Midbrain (tissue), 1 donor: ENCODE measurements at regions not wholly inside any gene's neighbourhood (a gene's known extent, or its start where the extent isn't known, plus 50 kb on each side); places are given as distances from the start of the nearest gene placed in this dataset.

Experiments used
- DNase-seq: peaks from one replicate; lab custom pipeline; 2025; lab: John Stamatoyannopoulos, UW

GRCh38 chr18:29549759-29550158, 1372.8 kb upstream of the CDH2 start:
- no peak for DNase-seq

GRCh38 chr18:29547626-29548025, 1370.7 kb upstream of the CDH2 start:
- no peak for DNase-seq

- DNase-seq, result no peak
These were observed 1363.6 kb upstream of the CDH2 start for GRCh38 chr18:29540548-29540947.

- no peak for DNase-seq
These were observed 1354.8 kb upstream of the CDH2 start for GRCh38 chr18:29531746-29532145.

DNA sequence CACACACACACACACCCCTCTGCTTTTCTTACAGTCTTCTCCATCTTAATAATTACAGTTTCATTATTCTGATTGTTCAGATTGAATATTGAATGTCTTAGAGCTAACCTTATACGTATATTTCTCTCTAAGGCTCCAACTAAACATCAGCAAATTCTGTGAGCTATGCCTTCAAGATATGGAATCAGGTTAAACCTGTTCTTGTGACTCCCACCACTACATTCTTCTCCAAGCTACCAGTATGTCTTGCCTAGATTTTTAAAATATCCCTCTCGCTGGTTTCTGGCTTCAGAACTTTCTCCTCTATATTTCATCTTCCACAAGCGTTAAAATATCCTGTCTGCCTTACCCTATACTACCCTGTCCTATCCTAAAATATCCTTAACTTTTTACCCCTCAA, 1346.4 kb upstream of the CDH2 start:
- no peak for DNase-seq

- DNase-seq, result no peak
These were observed 1335.8 kb upstream of the CDH2 start for GRCh38 chr18:29512761-29513160.

GRCh38 chr18:29512203-29512602, 1335.3 kb upstream of the CDH2 start:
- no peak for DNase-seq

- DNase-seq, result no peak
These were observed 1325.0 kb upstream of the CDH2 start for GRCh38 chr18:29501952-29502351.

GRCh38 chr18:29496152-29496680, 1319.3 kb upstream of the CDH2 start:
- no peak for DNase-seq

DNA sequence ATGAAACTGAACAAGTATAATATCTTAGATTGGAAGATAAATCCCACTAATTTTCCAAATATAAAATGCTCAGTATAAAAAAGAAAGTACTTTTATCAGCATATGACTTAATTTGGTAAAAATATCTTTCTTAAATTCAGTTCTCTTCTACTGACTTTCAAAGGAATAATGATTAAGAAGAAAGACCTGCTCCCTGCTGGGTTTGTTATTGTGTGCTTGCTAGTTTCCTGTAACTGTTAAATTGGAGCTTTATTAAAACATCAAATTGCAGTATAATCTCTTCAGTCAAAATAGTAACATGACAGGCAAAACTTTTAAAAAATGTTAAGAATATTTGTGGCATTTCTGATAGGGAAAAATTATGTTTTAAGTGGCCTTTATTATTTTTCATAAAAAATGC, 1317.4 kb upstream of the CDH2 start:
- DNase-seq, result no peak

GRCh38 chr18:29491907-29492306, 1315.0 kb upstream of the CDH2 start:
- DNase-seq, result no peak

DNA sequence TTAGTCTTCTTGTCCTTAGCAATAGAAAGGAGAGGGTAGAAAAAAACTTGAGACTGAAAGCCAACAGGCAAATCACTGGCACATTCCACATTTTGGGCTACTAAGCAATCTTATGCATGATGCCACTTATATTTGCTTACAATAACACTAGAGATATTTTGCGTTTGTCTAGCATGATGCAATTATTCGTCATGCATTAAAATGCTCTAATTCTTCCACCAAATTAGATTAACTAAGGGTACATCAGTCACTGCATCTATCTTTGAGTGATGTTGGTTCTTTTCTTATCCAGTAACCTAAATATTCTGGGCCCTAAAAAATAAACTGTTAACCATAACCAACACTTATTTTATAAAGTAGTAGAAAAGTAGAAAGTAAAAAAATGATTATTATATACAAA, 1311.7 kb upstream of the CDH2 start:
- DNase-seq, result no peak

DNA sequence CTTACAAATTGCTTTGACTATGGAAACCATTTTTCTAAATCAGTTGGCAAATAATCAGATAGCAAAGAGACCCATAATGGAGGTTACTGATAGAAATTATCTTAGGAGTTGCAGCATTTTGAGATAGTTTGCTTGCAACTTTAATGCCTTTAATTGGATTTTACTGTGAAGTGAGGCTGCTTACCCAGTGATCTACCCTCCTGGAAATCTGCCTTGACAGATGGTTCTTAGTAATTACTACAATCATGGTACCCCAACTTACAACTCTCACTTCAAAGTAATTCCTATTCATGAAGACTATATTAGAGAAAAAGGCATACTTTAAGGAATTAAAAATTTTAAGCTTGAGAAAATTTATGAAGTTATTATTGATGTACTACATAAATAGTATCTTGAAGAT, 1288.6 kb upstream of the CDH2 start:
- DNase-seq, result no peak

GRCh38 chr18:29459972-29460371, 1283.0 kb upstream of the CDH2 start:
- no peak for DNase-seq

DNA sequence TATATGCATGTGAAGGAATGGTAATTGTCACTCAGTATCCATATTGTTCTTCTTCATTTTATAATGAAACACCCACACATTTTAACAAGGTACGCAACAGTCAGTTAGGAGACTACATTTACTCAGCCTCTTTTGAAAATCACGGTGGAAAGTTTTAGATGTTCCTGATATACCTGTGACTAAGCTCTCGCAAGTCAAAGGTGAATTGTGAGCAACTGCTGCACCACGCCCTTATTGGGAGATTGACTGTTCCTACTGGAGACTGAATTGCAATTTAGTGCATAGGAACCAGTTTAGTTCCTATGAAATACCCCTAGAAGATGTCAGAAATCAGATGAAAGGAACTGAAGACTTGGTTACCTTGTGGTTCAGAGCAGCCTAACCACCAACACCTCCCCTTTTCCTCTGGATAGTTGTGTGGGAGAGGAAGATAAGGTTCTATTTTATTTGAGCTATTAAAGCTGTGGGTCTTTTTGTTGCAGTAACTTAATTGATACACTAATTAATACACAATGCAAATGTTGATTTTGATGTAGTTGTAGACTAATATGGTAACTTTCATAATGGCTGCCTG, 1280.5 kb upstream of the CDH2 start:
- no peak for DNase-seq

DNA sequence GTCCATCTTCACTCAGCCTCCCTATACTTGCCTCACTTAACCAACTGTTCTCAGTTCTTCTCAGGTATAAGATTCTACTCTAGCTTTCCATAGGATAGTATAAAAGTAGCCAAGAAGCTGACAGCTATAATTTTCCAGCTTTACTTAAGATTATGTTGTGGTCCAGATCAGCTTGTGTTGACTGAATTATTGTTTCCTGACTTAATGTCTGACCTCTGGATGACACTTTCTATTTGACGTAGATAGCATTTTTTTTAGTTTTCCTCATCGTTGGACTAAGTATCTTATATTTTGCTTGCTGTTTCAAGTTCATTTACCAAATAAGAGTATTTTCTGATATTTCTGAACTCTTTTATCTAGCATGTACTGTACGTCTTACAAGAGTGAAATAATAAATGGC, 1272.5 kb upstream of the CDH2 start:
- DNase-seq, result no peak

DNA sequence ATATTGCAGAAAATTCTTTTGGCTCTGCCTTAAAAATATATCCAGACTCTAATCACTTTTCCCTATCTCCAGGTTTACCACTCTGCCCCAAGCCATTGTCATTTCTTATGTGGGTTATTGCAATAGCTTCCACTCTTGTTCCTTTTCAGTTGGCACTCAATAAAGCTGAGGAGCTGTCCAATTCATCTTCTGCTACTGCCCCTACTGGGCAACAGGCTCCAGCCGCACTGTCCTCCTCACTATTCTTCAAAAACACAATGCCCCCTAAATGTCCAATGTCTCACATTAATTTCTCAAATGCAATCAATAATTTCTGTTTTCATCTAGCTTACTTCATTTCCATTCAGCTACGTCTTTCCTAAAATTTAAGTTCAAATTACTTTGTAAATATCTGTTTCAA, 1262.5 kb upstream of the CDH2 start:
- DNase-seq, result no peak

GRCh38 chr18:29436459-29436858, 1259.5 kb upstream of the CDH2 start:
- DNase-seq, result no peak

GRCh38 chr18:29434650-29435049, 1257.7 kb upstream of the CDH2 start:
- no peak for DNase-seq

DNA sequence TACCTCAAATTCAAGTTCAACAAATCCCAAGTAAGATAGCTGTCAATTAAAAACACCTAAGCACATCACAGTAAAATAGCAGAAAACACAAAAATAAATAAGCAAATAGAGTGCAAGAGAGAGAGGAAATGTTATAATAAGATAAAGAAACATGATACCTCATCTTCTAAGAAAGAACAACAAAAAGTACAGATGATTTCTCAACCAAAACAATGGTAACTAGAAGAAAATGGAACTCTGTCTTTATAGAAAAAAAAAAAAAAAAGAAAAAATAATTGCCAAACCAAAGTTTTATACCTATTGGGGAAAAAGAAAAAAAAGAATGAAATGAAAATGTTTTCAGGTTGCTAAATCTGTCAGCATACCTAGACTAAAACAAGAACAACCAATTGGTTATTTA, 1253.5 kb upstream of the CDH2 start:
- no peak for DNase-seq

- no peak for DNase-seq
These were observed 1241.2 kb upstream of the CDH2 start for GRCh38 chr18:29418136-29418535.

GRCh38 chr18:29406996-29407395, 1230.1 kb upstream of the CDH2 start:
- DNase-seq, result no peak

GRCh38 chr18:29397536-29397935, 1220.6 kb upstream of the CDH2 start:
- no peak for DNase-seq
